GM21390 (cell line): ENCODE measurements at regions not wholly inside any gene's neighbourhood (a gene's known extent, or its start where the extent isn't known, plus 50 kb on each side); places are given as distances from the start of the nearest gene placed in this dataset.

Experiments used
- ATAC-seq: cut with Tn5 transposase; IDR thresholded peaks from one replicate; pipeline ENCODE4 v1.9.1; 2021; ENCODE audit not compliant: unreplicated experiment

GRCh38 chr17:77837917-77838316 is 120.6 kb upstream of the TNRC6C start:
- no peak for ATAC-seq

GRCh38 chr17:77838748-77839697 is 119.5 kb upstream of the TNRC6C start:
- ATAC-seq, result no peak

GRCh38 chr17:77839698-77840512 is 118.6 kb upstream of the TNRC6C start:
- ATAC-seq, result no peak

GRCh38 chr17:77840513-77841165 is 117.9 kb upstream of the TNRC6C start:
- no peak for ATAC-seq

GRCh38 chr17:77841742-77842527 is 116.6 kb upstream of the TNRC6C start:
- no peak for ATAC-seq

GRCh38 chr17:77842528-77843147 is 115.9 kb upstream of the TNRC6C start:
- no peak for ATAC-seq

GRCh38 chr17:77843255-77843895 is 115.1 kb upstream of the TNRC6C start:
- ATAC-seq, result peak; percentile 70

GRCh38 chr17:77843896-77844295 is 114.6 kb upstream of the TNRC6C start:
- ATAC-seq, result no peak

GRCh38 chr17:77844681-77845080 is 113.8 kb upstream of the TNRC6C start:
- no peak for ATAC-seq

GRCh38 chr17:77845541-77846225 is 112.8 kb upstream of the TNRC6C start:
- ATAC-seq, result no peak

GRCh38 chr17:77846531-77847085 is 111.9 kb upstream of the TNRC6C start:
- ATAC-seq, result no peak

- no peak for ATAC-seq
Observed at GRCh38 chr17:77847221-77848085, 111.0 kb upstream of the TNRC6C start.

- no peak for ATAC-seq
Observed at GRCh38 chr17:77848257-77848656, 110.2 kb upstream of the TNRC6C start.

GRCh38 chr17:77849239-77849638 is 109.3 kb upstream of the TNRC6C start:
- no peak for ATAC-seq

GRCh38 chr17:77851921-77852320 is 106.6 kb upstream of the TNRC6C start:
- ATAC-seq, result no peak

- ATAC-seq, result no peak
Observed at GRCh38 chr17:77852731-77853130, 105.8 kb upstream of the TNRC6C start.

- ATAC-seq, result no peak
Observed at GRCh38 chr17:77853191-77853977, 105.1 kb upstream of the TNRC6C start.
